ENCODE measurements at regions not wholly inside any gene's neighbourhood (a gene's known extent, or its start where the extent isn't known, plus 50 kb on each side); places are given as distances from the start of the nearest gene placed in this dataset.

DNA sequence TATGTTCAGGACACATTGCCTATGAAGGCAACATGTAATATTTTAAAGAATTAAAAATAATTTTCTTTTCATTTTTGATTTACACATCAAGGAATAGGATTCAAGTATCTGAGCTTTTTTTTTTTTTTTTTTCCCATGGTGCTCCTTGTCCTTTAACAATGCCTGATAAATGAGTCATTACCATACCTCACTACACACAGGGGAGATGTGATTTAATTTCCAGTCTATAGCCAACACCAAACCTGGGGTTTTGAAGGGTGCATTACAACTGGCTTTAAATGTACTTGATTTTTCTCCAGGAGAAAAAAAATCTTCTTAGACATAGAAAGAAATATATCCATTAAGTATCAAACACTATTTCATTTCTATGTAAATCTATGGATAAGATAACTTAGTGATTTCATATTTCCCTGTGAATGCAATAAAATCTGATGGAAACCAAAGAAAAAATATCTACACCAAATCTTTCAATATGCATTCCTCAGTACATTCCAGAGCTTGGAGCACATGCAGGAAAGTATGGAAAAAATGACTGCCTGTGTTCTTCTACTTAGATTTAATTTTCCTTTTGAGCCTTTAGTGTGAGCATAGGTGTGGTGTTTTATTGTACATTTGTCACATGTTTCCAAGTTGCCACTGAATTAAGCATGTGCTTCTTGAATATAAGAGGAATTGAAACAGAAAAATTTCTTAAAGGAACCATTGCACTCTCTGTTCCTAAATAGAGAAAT lies 204.8 kb upstream of the MEOX2 start:
- DNase-seq: peak; percentile 59

DNA sequence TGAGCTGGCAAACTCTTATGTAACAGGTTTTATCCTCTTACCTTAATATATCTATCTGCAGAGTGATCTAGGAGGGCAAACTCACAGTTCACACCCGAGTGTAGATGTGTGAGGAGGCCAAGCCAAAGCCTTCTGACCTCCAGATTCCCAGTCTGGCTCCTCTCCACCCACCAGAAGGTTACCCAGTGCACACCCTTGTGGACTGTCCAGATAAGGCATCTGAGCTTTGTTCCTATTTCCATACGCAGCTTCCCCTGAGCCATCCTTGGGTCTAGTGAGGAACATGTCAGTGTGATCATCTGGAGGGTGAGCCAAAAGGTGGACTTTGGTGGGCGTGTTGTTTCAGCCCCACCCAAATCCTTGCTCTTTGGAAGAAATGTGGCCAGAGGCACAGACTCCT lies 203.0 kb upstream of the MEOX2 start:
- DNase-seq: peak; percentile 28

DNA sequence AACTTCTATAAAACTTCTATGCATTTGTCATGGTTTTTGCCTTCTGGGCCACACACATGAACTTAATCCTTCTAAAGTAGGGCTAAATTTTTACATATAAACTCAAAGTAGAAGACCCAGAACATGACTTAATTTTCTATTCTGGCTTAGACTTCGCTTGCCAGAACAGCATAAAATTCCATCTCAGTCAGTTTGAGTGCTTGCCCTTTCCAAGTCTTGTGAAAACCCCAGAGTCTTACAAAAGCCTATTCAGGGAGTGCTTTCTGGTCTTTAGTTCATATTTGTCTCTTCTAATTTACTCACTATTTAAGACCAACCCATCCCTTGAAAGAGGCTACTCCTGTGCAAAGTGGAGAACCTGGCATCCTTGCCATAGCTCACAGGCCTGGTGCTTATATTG lies 201.6 kb upstream of the MEOX2 start:
- no peak for DNase-seq

DNA sequence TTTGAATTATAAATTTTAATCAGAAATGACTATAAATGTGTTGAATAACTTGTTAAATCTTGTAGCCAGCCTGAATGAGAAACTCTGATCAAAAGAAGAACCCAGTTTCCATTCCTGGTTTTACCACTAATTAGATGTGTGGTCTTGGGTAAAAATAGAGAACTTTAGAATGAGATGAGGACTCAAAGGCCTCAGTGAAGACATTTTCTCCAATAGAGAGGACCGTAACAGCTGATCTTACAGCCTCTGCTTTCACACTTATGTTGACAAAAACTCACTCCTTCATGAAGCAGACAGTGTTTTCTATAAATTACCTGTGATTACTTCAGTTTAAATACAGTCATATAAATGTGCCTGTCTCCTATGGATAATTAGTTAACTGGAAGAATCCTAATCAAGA lies 200.1 kb upstream of the MEOX2 start:
- DNase-seq: no peak

DNA sequence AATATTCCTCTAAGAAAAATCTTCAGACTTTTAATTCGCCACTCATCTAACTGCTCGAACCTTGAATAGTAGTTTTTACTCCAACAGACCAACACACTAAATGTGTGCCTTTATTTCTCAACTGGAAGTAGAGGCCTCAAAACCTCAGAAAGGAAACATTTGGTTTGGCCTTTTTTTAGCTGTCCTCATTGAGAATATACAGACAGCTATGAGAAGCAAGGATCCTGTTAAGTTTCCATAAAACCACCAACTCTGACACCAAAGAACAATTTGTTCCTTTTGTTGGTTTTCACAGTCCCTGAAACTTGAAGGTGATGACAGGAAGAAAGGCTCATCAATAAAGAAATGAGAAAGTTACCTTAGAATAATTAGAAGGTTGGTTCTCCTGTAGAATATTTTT lies 199.2 kb upstream of the MEOX2 start:
- DNase-seq: no peak

DNA sequence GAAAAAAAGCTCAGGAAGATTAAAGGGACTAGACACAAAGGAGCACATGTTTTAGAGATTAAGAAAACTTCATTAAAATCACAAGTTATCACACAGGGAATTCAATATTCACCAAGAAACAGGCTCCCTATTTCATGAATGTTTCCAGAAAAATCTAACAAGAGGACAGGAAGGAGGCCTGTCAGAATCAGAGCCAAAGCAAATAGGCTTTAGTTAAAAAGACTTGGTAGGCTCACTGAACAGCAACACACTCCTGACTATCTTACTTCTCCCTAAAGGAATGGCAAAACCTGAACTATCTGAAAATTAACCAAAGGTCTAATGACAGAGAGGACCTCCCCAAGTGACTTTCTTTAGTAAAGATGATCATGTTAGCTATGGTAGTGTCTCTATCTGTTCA lies 188.3 kb upstream of the MEOX2 start:
- DNase-seq: no peak

DNA sequence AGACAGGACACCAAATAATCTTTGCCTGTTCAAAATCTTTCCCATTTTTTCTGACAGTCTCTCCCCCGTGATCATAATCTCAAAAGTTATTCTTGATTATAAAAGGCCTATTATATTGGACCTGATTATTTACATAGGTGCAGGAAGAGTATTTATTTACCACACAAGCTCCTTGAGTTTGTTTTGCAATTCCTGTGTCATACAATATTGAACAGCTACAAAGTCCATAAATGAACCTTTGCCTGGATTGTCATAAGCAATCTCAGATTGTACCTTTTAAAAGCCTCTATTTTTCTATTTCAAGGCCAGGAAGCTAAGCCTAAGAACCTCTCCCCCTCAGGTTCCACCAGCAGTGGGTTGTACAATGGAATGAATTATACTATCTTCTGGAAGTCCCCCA lies 183.9 kb upstream of the MEOX2 start:
- DNase-seq: no peak

DNA sequence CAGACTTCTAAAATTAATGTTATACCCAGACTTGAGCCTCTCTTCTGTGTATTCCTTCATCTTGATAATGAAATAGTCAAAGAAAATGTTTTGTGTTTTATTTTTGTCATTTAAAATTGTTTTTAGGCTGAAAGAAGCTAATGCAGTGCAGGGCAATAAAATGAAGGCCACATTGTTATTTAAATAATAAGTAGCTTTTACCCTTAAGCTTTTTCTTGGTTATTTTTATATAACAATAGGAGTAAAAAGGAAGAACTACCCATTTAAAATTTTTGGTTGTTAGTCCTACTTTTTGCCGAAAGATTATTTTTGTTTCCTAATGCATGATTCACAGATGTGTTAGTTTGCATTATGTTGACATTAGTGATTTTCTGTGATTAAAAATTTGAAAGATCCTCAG lies 181.0 kb upstream of the MEOX2 start:
- DNase-seq: no peak

DNA sequence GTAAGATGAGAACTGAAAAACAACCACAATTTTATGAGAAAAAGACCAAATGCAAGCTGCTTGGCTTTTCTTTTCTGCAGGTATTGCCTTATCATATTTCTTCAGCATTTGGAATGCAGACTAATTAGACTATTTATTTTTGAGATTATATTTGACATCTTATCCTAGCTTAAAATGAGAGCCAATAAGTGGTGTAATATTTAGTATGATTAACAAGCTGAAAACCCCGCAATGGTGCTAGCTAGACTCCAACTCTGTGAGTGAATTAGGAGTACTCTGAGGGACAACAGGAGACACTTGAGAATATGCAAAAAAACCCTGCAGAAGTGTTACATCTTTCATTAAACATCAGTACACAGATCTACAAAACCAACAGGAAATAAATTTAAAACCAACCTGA lies 180.3 kb upstream of the MEOX2 start:
- no peak for DNase-seq

DNA sequence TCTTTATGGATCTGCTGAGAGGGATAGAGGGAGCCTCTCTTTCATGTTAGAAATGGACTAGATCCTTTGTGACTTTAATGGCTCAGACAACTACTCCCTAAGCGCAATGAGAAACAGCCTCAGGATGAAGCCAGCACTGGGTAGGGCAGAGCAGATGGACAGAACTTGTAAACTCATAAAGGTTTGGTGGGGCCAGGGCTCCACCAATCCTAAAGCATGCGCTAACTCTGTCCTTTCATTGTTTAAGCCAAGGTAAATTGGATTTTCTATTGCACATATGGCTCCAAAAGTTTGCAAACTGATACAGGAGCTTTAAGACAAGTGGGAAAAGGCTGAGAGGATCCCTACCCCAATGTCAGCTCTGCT lies 178.1 kb upstream of the MEOX2 start:
- DNase-seq: no peak

DNA sequence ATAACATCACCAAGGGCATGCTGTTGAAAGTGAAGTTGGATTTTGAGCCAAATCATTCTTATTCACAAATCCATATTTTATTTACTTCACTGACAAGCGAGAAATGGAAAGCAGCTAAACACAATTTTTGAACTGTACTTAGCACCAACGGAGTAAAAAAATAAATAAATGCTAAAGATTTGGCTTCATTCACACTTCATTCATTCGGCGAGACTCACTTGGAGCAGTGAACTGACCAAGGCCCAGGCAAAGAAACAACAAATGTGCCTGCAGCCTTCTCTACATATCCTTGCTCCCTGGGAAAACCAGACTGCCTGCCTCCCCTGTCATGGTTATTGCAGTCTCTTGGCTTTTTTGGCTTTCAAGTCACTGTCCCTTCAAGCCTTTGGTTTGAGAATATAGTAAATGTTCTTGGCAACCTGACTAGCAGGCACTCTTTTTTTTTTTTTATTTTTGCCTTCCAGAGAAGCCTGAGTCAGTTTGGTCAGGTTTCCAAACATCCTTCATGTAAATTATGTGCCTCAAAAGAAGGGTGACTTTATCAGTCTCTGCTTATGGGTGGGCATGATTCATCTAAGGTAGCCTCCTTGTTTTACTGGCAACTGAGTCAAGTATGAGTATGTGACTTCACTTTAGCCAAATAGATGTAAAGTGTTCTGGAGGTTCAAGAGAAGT lies 177.6 kb upstream of the MEOX2 start:
- DNase-seq: no peak

DNA sequence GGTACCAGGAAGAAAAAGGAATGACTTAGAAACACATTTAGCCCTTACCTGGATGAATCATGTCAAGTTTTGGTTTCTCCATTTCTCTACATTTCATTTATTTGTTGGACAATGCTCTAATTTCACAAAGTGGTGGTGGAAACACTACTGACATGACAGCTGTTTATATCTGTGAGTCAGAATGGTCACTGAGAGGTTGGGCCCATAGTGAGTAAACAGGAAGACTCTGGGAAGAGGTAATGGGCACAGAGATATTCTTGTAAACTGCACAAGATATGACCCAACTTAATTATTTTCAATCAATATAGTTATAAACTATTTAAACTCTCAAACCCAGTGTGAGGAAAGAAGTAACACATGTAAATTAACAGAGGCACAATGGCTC lies 176.3 kb upstream of the MEOX2 start:
- DNase-seq: no peak

DNA sequence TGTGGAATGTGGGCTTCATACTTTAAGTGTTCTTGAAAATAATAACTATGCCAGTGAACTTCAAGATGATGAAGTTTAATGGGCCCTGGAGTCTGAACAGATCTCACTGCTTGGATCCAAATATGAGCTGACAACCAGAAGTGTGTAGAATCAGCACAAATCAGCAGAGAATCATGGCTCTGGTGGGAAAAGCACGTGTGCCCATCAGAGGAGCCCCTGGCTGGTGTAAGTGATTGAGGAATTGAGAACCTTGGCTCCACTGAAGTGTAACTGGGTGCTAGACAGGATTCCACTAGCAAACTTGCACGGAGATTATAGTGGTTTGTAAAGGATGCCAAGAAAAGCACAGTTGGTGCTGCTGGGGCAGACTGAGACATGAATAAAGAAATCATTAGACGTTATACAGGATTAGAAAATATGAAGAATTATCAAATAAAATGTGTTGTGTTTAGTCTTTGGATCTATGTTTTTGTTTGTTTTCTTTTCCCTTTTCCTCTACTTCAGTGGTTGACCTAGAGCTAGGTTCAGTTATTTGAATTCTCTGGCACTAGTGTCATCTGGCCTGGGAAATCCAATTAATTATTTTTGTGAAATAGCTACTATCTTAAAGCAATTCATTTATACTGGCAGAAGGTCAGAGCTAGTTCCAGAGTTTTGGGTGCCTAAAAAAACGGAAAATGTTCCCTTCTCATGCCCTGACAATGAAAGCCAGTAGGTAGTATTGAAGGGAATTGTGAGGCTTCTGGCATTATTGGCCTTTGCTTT lies 175.7 kb upstream of the MEOX2 start:
- no peak for DNase-seq

DNA sequence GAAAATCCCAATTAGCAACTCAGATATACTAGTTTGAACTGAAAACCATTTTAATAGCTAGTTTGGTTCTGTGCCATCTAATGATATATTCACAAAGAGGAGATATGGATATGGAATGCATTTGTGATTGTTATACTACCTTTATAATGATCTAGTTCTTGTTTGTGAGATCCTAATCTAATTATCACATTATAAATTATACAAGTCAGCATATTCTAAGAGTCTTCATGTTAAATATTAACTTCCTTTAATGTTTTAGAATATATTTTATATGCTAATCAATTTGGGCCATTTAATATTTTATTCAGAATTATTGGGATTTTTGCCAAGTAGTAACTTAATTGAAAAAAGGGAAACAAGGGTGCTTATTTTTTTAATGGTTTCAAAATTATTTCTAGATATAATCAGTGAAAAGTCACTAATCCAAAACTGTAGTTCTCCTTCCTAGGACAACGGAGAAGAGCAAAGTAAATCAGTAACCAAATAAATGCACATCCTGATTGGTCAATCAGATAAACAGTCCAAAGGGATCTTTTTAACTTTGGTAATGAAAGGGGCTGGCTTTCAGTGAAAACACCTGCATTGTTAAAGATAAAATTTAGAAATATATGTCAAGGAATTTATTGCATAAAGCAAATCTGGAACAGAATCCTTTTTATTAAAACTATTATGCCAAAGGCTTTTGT lies 173.9 kb upstream of the MEOX2 start:
- DNase-seq: no peak

DNA sequence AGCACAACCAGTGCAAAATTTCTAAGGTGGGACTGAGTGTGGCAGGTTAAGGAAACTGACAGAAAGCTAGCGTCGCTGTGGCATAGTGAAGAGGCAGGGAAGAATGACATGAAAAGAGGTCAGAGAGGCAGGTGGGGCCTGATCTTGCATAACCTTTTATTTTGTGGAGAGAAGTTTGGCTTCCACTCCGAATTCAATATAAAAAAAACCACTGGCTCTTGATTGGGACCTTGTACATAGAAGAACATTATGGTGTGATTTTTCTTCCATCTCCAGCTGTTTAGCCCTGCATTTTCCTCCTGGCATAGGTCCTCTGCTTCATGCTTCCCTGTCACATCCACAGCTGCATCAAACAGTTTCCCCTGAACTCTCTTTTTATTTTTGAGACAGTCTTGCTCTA lies 170.5 kb upstream of the MEOX2 start:
- DNase-seq: no peak

DNA sequence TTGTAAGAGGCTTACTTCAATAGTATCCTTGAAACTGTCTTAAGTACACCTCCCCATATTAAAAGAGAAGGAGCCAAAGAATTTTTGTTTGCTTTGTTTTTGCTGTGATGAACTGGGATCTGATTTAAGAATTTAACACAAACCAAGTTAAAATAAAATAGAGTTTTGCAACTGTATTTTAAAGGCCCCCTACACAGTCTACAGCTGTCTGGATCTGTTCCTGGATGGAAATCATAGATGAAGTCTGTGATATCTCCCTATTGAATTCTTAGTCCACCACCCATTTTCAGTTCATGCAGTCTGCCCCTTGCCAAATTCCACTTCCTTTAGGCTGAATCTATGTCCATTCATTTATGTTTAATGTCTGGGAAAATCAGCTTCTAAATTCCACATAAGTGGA lies 169.8 kb upstream of the MEOX2 start:
- no peak for DNase-seq

DNA sequence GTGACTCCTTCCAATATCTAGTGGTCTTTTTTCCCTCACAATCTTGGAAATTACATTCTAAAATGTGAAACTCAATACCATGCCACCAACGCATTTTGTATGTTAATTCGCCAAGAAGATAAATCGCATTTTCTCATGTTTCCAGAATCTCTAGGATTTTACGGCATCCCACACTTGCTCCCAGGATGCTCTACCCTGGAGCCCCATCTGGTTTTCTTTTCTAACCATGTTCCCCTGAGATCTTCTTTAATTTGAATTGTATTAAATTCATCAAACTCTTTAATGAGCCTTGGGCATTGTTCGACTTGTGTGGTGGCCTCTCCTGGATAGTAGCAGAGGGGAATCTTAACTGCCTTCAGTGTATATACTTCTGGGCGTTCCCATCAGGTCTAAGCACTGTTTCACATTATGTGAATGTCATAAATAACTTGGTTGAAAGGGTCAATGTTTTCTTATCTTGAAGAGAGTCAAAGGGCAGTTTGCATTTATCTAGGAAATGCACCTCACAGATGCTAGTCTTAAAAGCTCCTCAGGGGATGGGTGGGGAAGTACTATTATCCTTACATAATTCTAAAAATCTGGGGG lies 169.1 kb upstream of the MEOX2 start:
- no peak for DNase-seq

DNA sequence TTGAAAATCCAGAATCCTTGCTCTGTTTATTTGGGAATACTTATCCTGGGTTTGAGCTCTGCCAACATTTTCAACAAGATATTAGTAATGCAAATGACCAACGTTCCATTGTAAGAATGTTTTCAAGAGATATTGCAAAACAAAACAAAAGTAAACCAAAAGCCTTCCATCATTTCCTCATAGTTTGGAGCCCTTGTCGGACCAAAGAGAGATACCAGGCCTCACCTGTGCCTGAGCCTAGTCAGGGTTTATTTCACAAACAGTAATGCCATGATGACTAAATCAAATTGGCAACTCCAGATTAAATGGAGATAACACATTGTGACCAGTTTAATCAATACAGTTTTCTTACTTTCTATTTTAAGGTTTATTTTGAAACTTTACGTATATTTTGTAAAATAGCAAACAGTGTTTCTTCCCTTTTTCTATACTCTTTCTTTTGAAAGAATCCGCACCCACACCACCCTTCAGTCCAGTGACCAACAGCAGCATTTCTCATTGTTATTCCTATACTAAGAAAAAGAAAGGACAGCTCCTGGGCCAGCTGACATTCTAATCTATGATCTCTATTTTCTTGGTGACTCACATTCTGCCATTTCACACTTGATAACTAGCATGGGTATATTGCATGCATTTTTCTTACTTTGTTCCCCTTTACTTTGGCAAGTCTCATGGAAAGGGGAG lies 168.5 kb upstream of the MEOX2 start:
- DNase-seq: peak; percentile 16

DNA sequence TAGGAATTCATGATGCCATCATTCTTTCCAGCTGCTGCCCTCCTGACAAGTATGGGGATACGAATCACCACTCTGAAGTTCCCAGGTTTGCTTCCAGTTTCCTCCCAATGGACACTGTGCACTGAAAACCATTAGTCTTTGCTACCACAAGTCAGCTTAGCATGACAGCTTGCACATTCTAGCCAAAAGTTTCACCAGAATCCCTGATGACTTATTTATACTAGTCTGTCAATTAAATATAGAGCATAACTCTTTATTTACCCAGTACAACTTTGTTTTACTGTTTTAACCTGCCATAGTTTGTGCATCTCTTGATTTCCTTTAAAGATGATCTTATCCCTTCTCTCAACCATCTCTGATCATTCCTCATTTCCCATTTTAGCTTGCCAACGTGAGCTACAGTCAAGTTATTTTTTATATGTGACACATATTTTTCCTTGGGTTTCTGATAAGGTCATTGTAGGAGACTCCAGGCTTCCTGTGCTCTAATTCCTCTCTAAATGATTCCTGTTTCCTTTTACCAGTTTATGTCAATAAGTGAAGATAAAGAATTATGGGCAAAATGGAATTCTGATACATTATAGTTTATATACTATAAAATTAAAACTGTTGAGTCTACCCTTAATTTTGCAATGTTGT lies 167.5 kb upstream of the MEOX2 start:
- DNase-seq: peak; percentile 18

DNA sequence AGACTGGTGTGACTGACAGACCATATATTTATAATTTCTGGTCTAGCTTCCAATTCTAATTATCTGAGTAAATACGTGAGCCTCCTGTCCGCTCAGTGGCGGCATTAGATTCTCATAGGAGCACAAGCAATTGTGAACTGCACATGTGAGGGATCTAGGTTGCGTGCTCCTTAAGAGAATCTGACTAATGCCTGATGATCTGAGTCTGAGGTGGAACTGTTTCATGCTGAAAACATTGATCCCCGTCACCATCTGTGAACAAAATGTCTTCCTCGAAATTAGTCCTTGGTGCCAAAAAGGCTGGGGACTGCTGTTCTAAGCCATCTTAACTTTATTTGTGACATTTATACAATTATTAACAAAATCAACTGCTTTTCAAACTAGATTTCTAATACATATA lies 164.7 kb upstream of the MEOX2 start:
- DNase-seq: no peak

DNA sequence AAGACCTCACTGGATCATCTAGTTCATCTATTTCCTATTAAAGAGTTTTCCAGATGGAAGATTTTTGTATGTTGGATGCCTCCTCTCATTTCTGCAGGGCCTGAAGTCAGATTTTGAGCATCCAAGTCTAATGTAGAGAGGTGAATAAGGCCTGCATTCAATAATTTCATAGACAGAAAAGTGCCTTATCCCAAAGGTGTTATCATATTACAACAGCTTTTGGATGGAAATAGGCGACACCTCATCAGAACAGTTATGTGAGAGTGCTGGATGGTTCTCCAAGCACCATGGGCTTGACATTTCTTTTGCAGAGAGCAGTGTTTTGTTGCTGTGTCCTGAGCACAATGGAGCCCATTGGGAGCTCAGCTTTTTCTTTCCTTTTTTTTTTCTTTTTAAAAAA lies 162.4 kb upstream of the MEOX2 start:
- no peak for DNase-seq

DNA sequence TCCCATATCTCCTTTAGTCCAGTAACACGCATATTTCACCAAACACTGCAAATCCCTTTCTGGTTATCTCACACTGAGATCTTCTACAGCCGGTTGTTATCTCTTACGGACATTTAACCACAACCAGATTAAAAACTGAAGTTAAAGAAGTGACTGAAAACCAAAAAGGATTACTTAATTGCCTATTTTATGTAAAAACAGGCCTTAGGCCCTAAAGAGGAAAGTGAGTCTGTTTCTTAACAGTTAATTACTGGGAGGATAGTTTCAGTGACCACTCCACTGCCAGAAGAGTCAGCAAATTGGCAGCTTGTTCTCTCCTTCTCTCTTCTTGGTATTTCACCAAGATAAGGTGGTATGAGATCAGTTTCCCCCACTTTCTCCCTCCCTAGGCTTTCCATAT lies 161.9 kb upstream of the MEOX2 start:
- DNase-seq: no peak
